ENCODE measurements at regions not wholly inside any gene's neighbourhood (a gene's known extent, or its start where the extent isn't known, plus 50 kb on each side); places are given as distances from the start of the nearest gene placed in this dataset.

DNA sequence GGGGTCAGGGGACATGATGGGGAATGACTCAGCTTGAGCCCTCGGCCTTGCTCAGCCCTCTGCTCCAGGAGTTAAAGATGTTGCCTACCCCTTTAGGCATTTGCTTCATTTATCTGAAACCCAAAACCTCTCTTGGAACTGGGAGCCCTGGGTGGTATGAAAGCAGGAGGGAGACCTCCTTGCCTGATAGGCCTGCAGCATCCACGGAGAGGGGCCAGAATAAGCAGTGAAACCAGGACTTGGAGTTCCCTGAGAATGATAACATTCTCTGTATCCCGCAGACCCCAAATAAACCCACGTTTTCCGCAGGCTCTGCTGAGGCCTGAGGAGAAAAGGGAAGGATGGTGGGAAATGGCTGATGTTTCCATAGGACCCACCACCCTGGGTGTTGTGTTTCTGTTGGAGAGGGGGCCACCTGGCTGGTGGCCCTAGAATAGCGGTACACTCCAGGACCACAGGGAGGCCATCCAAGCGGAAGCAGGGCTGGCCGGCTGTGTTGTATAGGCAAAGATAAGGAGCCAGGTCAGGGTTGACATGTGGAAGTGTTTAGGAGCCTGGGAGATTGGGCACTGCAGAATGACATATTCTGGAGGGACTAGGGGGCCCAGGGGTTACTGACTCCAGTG is 77.4 kb downstream of the FOXD2 start:
- 78 to 83% methylated on average over 8 of the region's 8 CpGs for WGBS, 2 donors
- Histone ChIP-seq H3K9me3 (no peaks in the 10 kb centered on the region), H3K27ac (no peak overlapping the region), H3K36me3 (no peaks in the 10 kb centered on the region), H3K27me3 (no peaks in the 10 kb centered on the region), H3K4me3 (no peak overlapping the region), H3K4me1 (no peaks in the 10 kb centered on the region)
- TF ChIP-seq, protein P1, sequence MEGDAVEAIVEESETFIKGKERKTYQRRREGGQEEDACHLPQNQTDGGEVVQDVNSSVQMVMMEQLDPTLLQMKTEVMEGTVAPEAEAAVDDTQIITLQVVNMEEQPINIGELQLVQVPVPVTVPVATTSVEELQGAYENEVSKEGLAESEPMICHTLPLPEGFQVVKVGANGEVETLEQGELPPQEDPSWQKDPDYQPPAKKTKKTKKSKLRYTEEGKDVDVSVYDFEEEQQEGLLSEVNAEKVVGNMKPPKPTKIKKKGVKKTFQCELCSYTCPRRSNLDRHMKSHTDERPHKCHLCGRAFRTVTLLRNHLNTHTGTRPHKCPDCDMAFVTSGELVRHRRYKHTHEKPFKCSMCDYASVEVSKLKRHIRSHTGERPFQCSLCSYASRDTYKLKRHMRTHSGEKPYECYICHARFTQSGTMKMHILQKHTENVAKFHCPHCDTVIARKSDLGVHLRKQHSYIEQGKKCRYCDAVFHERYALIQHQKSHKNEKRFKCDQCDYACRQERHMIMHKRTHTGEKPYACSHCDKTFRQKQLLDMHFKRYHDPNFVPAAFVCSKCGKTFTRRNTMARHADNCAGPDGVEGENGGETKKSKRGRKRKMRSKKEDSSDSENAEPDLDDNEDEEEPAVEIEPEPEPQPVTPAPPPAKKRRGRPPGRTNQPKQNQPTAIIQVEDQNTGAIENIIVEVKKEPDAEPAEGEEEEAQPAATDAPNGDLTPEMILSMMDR (IDR thresholded peaks at IDR 0.05) = no peak
- ATAC-seq (no peak), DNase-seq (no peak), FAIRE-seq (no peak)
- intact Hi-C loops (cut with DNase I) = no loop called here

DNA sequence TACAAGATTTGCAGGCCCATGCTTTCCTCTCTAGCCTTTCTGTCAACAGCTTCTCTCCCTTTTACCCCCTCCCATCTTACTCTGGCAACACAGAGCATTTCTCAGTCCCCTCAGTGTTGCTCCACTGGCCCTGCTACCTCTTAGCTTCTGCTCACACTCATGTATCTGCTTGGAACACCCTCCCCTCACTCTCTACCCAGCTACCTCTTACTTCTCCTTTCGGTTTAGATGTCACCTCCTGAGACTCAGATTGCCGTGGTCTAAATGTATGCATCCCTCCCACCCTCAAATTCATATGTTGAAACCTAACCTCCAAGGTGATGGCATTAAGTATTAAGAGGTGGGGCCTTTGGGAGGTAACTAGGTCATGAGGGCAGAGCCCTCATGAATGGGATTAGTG is 80.1 kb downstream of the FOXD2 start:
- 89% methylated on average over 2 of the region's 2 CpGs for WGBS, 2 donors
- intact Hi-C loops (cut with DNase I) = no loop called here

DNA sequence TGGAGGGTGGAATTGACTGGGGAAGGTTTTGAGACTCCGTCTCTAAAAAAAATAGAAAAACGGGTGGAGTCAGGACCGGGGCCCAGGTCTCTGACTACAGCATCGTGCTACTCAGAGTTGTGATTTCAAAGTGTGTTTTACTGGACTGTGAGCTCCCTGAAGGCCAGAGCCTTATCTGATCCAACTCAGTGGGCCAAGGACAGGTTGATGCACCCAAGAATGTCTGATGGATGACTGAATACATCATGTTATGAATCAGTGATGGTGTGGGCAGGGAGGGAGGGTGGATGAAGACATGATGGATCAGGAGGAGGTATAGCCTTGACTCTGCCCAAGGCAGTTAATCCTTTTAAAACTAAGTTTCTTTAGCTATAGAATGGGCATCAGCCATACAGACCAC is 81.6 kb downstream of the FOXD2 start:
- Histone ChIP-seq H3K27me3 (no peaks in the 10 kb centered on the region), H3K27ac (no peak overlapping the region), H3K4me1 (no peaks in the 10 kb centered on the region), H3K9me3 (no peaks in the 10 kb centered on the region), H3K36me3 (no peaks in the 10 kb centered on the region), H3K4me3 (no peak overlapping the region)
- no peak for FAIRE-seq
- TF ChIP-seq, protein P1 (IDR thresholded peaks at IDR 0.05) = no peak
- WGBS, 2 donors = 85 to 95% methylated on average over 4 of the region's 4 CpGs
- no peak for ATAC-seq
- intact Hi-C loops (cut with DNase I) = no loop called here
- no peak for DNase-seq

More for the DNA sequence above, 80.1 kb downstream of the FOXD2 start:
- ATAC-seq = no peak
- TF ChIP-seq, protein P1 (IDR thresholded peaks at IDR 0.05) = no peak
- no peak for FAIRE-seq
- Histone ChIP-seq H3K9me3 (no peaks in the 10 kb centered on the region), H3K4me3 (no peak overlapping the region), H3K4me1 (no peaks in the 10 kb centered on the region), H3K27me3 (no peaks in the 10 kb centered on the region), H3K36me3 (no peaks in the 10 kb centered on the region), H3K27ac (no peak overlapping the region)
- DNase-seq = no peak

DNA sequence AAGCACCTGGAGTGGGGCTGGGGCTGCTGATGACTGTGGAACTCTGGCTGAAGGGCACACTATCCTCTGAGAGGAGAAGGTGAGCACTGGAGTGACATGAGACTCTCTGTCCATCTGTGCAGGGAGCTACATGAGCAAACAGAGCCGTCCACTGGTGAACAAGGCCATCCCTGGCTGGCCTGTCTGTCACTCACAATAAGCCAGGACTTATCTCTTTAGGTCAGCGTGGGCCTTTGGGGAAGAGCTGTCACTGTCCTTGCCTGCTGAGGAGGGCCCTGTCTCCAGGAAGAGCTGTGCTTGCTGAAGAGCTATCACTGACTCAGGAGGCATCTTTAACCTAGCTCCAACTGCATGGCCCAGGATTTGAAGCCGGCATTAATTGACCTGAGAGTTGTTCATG is 82.1 kb downstream of the FOXD2 start:
- 91 to 97% methylated on average over 3 of the region's 3 CpGs for WGBS, 2 donors
- H3K27me3 ChIP-seq = no peaks in the 10 kb centered on the region
- intact Hi-C loops (cut with DNase I) = loop anchor here in 1 of 3 donors (10.0 kb wide), 1 partner anchor 185 kb away; no protein-coding TSS in a partner anchor
- H3K4me1 ChIP-seq = no peaks in the 10 kb centered on the region
- DNase-seq (no peak), ATAC-seq (no peak), FAIRE-seq (no peak)
- TF ChIP-seq, protein P1 (IDR thresholded peaks at IDR 0.05) = no peak
- no peaks in the 10 kb centered on the region for H3K36me3 ChIP-seq
- no peak overlapping the region for H3K4me3 ChIP-seq
- H3K27ac ChIP-seq = no peak overlapping the region
- no peaks in the 10 kb centered on the region for H3K9me3 ChIP-seq

Measured in pancreas (tissue), 10 donors.